ENCODE measurements at regions not wholly inside any gene's neighbourhood (a gene's known extent, or its start where the extent isn't known, plus 50 kb on each side); places are given as distances from the start of the nearest gene placed in this dataset.
"Not testable (repeated sequence)": the region's sequence is repeated elsewhere in the genome, so short reads cannot be mapped to it uniquely, and the experiment has no call there.

- DNase-seq = no peak
Measured at GRCh38 chr5:99878830-99879229, 656.3 kb upstream of the FAM174A start.

GRCh38 chr5:99866740-99867139, 668.4 kb upstream of the FAM174A start:
- DNase-seq = no peak

- no peak for DNase-seq
Measured at GRCh38 chr5:99865159-99865558, 670.0 kb upstream of the FAM174A start.

DNA sequence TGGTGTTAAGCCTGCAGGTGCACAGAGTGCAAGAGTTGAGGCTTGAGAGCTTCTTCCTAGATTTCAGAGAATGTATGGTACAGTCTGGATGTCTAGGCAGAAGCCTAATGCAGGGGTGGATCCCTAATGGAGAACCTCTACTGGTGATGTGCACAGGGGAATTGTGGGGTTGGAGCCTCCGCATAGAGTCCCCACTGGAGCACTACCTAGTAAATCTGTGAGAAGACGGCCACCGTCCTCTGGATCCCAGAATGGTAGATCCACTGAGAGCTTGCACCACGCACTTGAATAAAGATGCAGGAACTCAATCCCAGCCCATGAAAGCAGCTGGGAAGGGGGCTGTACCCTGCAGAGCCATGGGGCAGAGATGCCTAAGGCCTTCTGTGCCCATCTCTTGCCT, 699.4 kb upstream of the FAM174A start:
- no peak for DNase-seq

DNA sequence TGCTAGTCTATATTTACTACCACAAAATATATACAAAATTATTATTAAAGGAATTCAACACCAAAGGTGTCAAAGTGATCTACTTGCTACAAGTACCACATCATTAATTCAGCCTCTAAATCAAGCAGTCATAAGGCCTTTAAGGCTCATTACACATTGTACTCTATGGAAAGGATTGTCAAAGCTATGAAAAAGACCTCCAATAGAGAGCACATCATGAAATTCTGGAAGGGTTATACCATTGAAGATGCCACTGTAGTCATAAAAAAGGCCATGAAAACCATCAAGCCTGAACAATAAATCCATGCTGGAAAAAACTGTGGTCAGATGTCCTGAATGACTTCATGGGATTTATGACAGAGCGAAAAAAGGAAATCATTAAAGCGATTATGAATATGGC, 708.0 kb upstream of the FAM174A start:
- no peak for DNase-seq

GRCh38 chr5:99817796-99818195, 717.4 kb upstream of the FAM174A start:
- no peak for DNase-seq

GRCh38 chr5:99814321-99815063, 720.7 kb upstream of the FAM174A start:
- DNase-seq = no peak

GRCh38 chr5:99808657-99809230, 726.4 kb upstream of the FAM174A start:
- no peak for DNase-seq

GRCh38 chr5:99807346-99807745, 727.8 kb upstream of the FAM174A start:
- DNase-seq = no peak

DNA sequence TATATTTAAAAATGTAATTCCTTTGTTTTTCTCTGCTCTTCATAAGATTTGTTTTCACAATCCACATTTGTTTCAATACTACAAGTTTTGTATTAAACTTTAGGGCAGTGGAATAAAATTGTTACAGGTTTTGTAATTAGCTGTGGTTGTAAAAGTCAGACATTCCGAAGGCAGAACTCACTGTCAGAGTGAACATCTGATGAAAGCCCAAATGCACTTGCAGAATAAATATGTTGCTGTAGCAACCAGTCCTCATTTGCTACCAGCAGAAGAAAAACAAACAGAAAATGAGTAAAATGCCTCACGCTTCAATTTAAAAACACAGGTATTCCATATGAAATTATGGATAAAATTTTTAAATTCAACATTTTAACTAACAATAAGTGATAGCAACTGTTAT, 740.1 kb upstream of the FAM174A start:
- no peak for DNase-seq

DNA sequence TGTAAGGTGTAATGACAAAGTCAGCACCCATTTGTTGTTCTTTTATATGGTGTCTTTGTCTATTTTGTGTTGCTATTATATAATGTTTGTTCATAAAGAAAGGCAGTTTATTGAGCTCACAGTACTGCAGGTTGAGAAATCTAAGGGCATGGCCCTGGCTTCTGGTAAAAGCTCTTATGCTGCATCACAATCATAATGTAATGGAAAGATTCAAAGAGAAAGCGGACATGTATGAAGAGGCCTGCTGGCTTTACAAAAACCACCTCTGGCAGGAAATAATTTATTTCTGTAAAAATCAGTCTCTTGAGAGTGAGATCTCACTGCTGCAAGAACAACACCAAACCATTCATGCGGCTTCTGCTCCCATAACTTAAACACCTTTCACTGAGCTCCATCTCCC, 746.7 kb upstream of the FAM174A start:
- DNase-seq = no peak

DNA sequence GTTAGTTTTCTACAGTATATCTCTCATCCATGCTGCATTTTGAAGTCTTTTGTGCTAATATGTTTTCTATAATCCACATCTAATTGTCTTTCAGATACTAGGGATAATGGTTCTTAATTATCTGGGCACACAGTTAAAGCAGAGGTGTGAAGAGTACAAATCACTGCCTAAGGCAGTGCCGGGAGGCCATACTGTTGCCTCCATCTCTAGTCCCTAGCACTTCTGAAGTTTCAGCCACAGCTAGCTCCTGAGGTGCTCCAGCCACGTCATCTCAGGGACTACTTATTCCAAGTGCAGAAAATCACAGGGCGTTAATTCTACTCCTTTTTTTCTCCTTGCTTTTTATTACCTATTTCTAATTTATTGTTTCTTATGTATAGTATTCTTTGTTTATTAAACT, 760.0 kb upstream of the FAM174A start:
- no peak for DNase-seq

DNA sequence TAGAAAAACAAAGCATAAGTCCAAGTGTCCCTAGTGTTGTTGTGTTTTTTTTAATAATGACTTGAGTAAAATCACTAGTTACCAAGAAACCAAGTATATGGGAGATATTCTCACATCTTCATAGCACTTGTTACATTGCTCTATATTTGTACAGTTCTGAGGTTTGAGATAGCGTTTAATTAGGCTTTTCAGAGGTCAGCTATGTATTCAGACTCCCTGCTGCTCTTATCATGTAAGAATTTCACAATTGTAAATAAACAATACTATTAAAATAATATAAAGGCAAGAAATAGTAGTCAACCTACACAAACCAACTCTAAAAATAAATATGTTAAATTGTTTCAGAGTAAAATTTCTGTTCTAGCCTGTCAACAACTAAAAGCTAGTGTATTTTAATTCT, 761.9 kb upstream of the FAM174A start:
- DNase-seq = no peak

DNA sequence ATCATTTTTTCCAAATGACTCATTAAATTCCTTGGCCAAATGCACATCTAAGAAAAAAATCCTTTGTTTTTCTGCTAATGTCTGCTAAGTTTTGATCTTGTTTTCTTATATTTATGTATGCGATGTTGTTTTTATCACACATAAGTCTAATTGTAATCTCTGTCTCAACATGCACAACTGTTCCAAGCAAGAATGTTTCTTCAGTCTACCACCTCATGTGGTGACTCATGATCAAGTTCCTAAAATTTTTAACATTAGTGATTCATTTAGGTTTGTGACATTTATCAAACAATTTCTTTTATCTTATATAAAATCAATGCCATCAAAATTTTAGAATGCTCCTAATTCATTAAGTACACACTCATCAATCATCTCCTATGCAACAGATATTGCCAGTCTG, 763.9 kb upstream of the FAM174A start:
- DNase-seq = no peak

GRCh38 chr5:99765011-99765410, 770.2 kb upstream of the FAM174A start:
- no peak for DNase-seq

DNA sequence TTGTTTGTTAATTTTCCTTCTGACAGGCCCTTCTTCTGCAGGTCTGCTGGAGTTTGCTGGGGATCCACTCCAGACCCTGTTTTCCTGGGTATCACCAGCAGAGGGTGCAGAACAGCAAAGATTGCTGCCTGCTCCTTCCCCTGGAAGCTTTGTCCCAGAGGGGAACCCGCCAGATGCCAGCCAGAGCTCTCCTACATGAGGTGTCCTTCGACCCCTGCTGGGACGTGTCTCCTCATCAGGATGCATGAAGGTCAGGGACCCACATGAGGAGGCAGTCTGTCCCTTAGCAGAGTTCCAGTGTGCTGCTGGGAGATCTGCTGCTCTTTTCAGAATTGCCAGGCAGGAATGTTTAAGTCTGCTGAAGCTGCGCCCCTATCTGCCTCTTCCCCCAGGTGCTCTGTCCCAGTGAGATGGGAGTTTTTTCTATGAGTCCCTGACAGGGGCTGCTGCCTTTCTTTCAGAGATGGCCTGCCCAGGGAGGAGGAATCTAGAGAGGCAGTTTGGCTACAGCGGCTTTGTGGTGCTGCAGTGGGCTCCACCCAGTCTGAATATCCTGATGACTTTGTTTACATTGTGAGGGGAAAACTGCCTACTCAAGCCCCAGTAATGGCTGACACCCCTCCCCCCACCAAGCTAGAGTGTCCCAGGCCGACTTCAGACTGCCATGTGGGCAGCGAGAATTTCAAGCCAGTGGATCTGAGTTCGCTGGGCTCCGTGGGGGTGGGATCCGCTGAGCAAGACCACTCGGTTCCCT, 772.0 kb upstream of the FAM174A start:
- DNase-seq = no peak

DNA sequence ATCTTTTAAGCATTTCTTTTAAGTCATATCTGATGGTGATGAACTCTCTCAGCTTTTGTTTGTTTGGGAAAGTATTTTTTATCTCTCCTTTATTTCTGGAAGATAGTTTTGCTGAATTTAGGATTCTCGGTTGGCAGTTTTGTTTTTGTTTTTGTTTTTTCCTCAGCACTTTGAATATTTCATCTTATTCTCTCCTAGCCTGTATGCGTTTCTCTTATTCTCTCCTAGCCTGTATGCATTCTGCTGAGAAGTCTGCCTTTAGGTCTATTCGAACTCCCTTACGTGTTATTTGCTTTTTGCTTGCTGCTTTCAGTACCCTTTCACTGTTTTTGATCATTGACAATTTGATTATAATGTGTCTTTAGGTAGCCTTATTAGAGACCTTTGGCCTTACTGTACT, 787.8 kb upstream of the FAM174A start:
- DNase-seq = no peak

- DNase-seq = not testable (repeated sequence)
Measured at GRCh38 chr5:99733146-99733545, 802.0 kb upstream of the FAM174A start.

DNA sequence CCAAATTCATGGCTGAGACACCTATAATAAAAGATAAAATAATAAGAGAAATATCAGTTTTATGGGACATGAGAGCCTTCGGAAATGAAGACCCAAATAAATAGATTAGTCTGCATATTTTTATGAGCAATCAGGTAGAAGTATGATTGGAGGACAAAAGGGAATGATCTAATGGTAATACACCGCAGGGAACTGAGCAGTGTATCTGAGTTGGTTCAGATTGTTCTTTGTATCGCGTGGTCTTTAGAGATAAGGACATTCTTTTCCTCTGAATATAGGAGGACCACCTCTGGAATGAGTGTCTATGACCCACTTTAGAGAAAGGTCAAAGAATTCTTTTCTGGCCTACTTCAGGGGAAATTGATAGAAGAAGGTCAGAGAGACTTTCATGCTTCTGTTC, 801.8 kb upstream of the CHD1 start:
- not testable (repeated sequence) for DNase-seq

- no peak for DNase-seq
Measured at GRCh38 chr5:99724732-99725290, 796.0 kb upstream of the CHD1 start.

- no peak for DNase-seq
Measured at GRCh38 chr5:99721506-99721905, 792.7 kb upstream of the CHD1 start.

- DNase-seq = no peak
Measured at GRCh38 chr5:99715921-99716320, 787.1 kb upstream of the CHD1 start.

- DNase-seq = no peak
Measured at GRCh38 chr5:99706160-99706559, 777.4 kb upstream of the CHD1 start.

DNA sequence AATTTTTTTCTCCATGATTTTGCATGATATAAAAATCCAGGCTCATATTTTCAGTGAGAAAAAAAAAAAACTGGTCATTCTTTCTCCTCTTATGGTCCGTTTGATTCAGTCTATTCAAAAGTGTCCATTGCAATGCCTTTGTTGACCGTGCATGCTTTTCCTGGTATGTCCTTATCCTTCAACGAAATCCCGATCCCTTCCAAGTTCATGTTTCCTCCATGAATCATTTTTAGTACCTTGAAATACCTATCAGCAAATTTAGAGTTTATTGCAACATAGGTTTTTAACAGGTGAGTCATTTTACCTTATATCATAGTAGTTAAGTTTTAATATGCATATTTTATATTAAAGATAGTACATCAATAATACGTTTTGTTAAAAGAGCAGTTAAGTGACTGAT, 773.8 kb upstream of the CHD1 start:
- DNase-seq = no peak
